ENCODE measurements at regions not wholly inside any gene's neighbourhood (a gene's known extent, or its start where the extent isn't known, plus 50 kb on each side); places are given as distances from the start of the nearest gene placed in this dataset.

GRCh38 chr10:3986493-3987142 is 201.6 kb upstream of the KLF6 start:
- dilution Hi-C loops (cut with MboI; ENCODE audit: extremely low pct_ligation_motif_present, low sequenced_read_pairs), result no loop called here
- no peak for TF ChIP-seq POLR2A (IDR thresholded peaks at IDR 0.05; ENCODE audit: low read depth, low read length)
- Histone ChIP-seq H3K27me3 (ENCODE audit: control insufficient read depth in 2 of 2, insufficient read depth in 2 of 2, low read length in 2 of 2) (no peaks in the 10 kb centered on the region), H2AFZ (ENCODE audit: low read depth, low read length) (no peak overlapping the region), H3K36me3 (ENCODE audit: control insufficient read depth in 2 of 2, extremely low read depth in 1 of 2, insufficient read depth in 2 of 2, low read length in 2 of 2) (no peaks in the 10 kb centered on the region), H3K9me1 (replicated peaks; ENCODE audit: control insufficient read depth, extremely low read depth, insufficient read depth, low read length) (no peaks in the 10 kb centered on the region), H4K20me1 (replicated peaks; ENCODE audit: control insufficient read depth, extremely low read depth, insufficient read depth, low read length) (no peaks in the 10 kb centered on the region), H3K4me2 (ENCODE audit: insufficient read depth, low read length) (no peak overlapping the region), H3K9ac (replicated peaks; ENCODE audit: extremely low read depth, insufficient read depth, low read length) (no peak overlapping the region), H3K9me3 (replicated peaks; ENCODE audit: control insufficient read depth, insufficient read depth, low read length) (no peaks in the 10 kb centered on the region), H3K27ac (ENCODE audit: insufficient read depth, low read depth, low read length) (no peak overlapping the region), H3K79me2 (ENCODE audit: control insufficient read depth, insufficient read depth, low read length) (no peaks in the 10 kb centered on the region), H3K4me3 (replicated peaks in 1 of 3; ENCODE audit: insufficient read depth in 1 of 3, low read depth in 1 of 3, low read length in 3 of 3) (no peak overlapping the region), H3K4me1 (ENCODE audit: control insufficient read depth, extremely low read depth, insufficient read depth, low read length) (peaks cover 4% of the 10 kb centered on the region)
- ChIA-PET CTCF (interaction anchor here (1.0 kb wide), 1 partner anchor 178 kb away, joined by 4 read pairs; no protein-coding TSS in a partner anchor), POLR2A (no interaction called here)
- DNase-seq (ENCODE audit: low read depth, low spot score) (no peak), FAIRE-seq (no peak)
- no TSS peak for BruUV-seq (replicated peaks)
- intact Hi-C loops (cut with micrococcal nuclease), result no loop called here

DNA sequence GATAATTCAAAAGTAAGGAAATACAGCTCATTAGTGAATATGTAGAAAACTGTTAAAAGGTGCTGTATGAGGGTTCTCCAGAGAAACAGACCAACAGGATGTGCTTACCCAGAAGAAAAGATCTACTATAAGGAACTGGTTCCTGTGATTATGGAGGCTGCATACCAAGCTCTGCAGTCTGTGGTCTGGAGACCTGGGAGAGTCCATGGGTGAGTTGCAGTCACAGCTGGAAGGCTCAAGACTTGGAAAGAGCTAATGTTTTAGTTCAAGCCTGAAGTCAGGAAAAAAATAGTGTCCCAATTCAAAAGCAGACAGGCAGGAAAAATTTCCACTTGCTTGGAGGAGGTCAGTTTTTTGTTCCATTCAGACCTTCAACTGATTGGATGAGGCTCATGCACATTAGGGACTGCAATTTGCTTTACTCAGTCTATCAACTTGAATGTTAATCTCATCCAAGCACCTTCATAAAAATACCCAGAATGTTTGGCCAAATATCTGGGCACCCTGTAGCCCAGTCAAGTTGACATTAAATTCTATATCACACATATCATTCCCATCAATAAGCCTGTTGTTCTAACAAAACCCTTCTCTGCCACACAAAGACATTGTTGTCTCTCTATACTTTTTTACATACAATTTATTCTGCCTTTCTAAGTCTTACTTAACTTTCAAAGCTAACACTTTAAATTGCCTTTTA is 197.9 kb upstream of the KLF6 start:
- TF ChIP-seq POLR2A (IDR thresholded peaks at IDR 0.05; ENCODE audit: low read depth, low read length) (no peak), GATA2 (IDR thresholded peaks at IDR 0.05; ENCODE audit: insufficient read depth, insufficient read length, low read depth, low read length) (no peak), EZH2 (IDR thresholded peaks at IDR 0.05; ENCODE audit: borderline replicate concordance, low read depth, low read length, severe bottlenecking) (no peak)
- DNase-seq (ENCODE audit: low read depth, low spot score) (no peak), FAIRE-seq (no peak)
- H2AFZ ChIP-seq (ENCODE audit: low read depth, low read length), result no peak overlapping the region
- peaks cover 4% of the 10 kb centered on the region for H3K4me1 ChIP-seq (ENCODE audit: control insufficient read depth, extremely low read depth, insufficient read depth, low read length)
- no peaks in the 10 kb centered on the region for H3K79me2 ChIP-seq (ENCODE audit: control insufficient read depth, insufficient read depth, low read length)
- H3K9me3 ChIP-seq (replicated peaks; ENCODE audit: control insufficient read depth, insufficient read depth, low read length), result no peaks in the 10 kb centered on the region
- POLR2A ChIA-PET, result no interaction called here
- no peak overlapping the region for H3K27ac ChIP-seq (ENCODE audit: insufficient read depth, low read depth, low read length)
- intact Hi-C loops (cut with micrococcal nuclease), result no loop called here
- no peaks in the 10 kb centered on the region for H4K20me1 ChIP-seq (replicated peaks; ENCODE audit: control insufficient read depth, extremely low read depth, insufficient read depth, low read length)
- no peak overlapping the region for H3K4me2 ChIP-seq (ENCODE audit: insufficient read depth, low read length)
- no peaks in the 10 kb centered on the region for H3K36me3 ChIP-seq (ENCODE audit: control insufficient read depth in 2 of 2, extremely low read depth in 1 of 2, insufficient read depth in 2 of 2, low read length in 2 of 2)
- H3K27me3 ChIP-seq (ENCODE audit: control insufficient read depth in 2 of 2, insufficient read depth in 2 of 2, low read length in 2 of 2), result no peaks in the 10 kb centered on the region
- CTCF ChIA-PET, result interaction anchor here (1.0 to 2.6 kb wide), 2 partner anchors 9 to 21 kb away, joined by 3 to 7 read pairs; no protein-coding TSS in a partner anchor
- no peaks in the 10 kb centered on the region for H3K9me1 ChIP-seq (replicated peaks; ENCODE audit: control insufficient read depth, extremely low read depth, insufficient read depth, low read length)
- no peak overlapping the region for H3K9ac ChIP-seq (replicated peaks; ENCODE audit: extremely low read depth, insufficient read depth, low read length)
- dilution Hi-C loops (cut with MboI; ENCODE audit: extremely low pct_ligation_motif_present, low sequenced_read_pairs), result no loop called here
- no TSS peak for BruUV-seq (replicated peaks)
- no peak overlapping the region for H3K4me3 ChIP-seq (replicated peaks in 1 of 3; ENCODE audit: insufficient read depth in 1 of 3, low read depth in 1 of 3, low read length in 3 of 3)
